GM23338 (cell line): ENCODE measurements at regions not wholly inside any gene's neighbourhood (a gene's known extent, or its start where the extent isn't known, plus 50 kb on each side); places are given as distances from the start of the nearest gene placed in this dataset.
A peak's percentile ranks its signal among the peaks of the same experiment; 100 is the strongest.

Experiments
- ATAC-seq: fragments of 200-7000 bp; cut with Tn5 transposase; 3 replicates; pipeline ENCODE4 v1.9.1; 2020
- DNase-seq: peaks from one replicate; pipeline ENCODE4 v3.0.0-alpha.2; 2015; ENCODE audit warnings: low spot score
- H2AFZ ChIP-seq: fragments of 200-600 bp; sonication (generic); 2 replicates; pipeline ENCODE4 v1.8.0; 2016; ENCODE audit warnings: antibody characterized with exemption, mild to moderate bottlenecking, moderate library complexity
- H3F3A ChIP-seq: fragments of 200-600 bp; sonication (generic); replicated peaks from 2 replicates; pipeline ENCODE4 v1.8.0; 2017; ENCODE audit warnings: antibody characterized with exemption, mixed run types, low read depth
- H3K27ac ChIP-seq: fragments of 200-600 bp; sonication (generic); 2 replicates; pipeline ENCODE4 v1.6.1; 2016; ENCODE audit warnings: low read depth
- H3K27me3 ChIP-seq: fragments of 200-600 bp; sonication (generic); 2 replicates; pipeline ENCODE4 v1.8.0; 2016; ENCODE audit warnings: mild to moderate bottlenecking, mixed run types, moderate library complexity; ENCODE audit not compliant: insufficient read depth
- H3K36me3 ChIP-seq: fragments of 200-600 bp; sonication (generic); 2 replicates; pipeline ENCODE4 v1.8.0; 2016; ENCODE audit warnings: mild to moderate bottlenecking; ENCODE audit not compliant: insufficient read depth
- H3K4me1 ChIP-seq: fragments of 200-600 bp; sonication (generic); 2 replicates; pipeline ENCODE4 v1.8.0; 2016; ENCODE audit warnings: mild to moderate bottlenecking, moderate library complexity; ENCODE audit not compliant: insufficient read depth
- H3K4me2 ChIP-seq: fragments of 200-600 bp; sonication (generic); 2 replicates; pipeline ENCODE4 v1.7.1; 2017; ENCODE audit warnings: mixed run types
- H3K4me3 ChIP-seq: fragments of 200-600 bp; sonication (generic); 2 replicates; pipeline ENCODE4 v1.6.1; 2016; ENCODE audit warnings: mixed run types
- H3K79me2 ChIP-seq: fragments of 200-600 bp; sonication (generic); replicated peaks from 2 replicates; pipeline ENCODE4 v1.8.0; 2017; ENCODE audit warnings: mild to moderate bottlenecking; ENCODE audit not compliant: insufficient read depth
- H3K9me2 ChIP-seq: fragments of 200-600 bp; sonication (generic); 2 replicates; pipeline ENCODE4 v1.8.0; 2017; ENCODE audit not compliant: insufficient read depth
- H4K20me1 ChIP-seq: fragments of 200-600 bp; sonication (generic); replicated peaks from 2 replicates; pipeline ENCODE4 v1.8.0; 2017; ENCODE audit warnings: mild to moderate bottlenecking; ENCODE audit not compliant: insufficient read depth
- H3K27ac Mint-ChIP-seq: 2 replicates; pipeline ENCODE4 v1.8.0; 2020; ENCODE audit warnings: inconsistent platforms, mild to moderate bottlenecking, moderate library complexity, mixed read lengths
- H3K27me3 Mint-ChIP-seq: 3 replicates; pipeline ENCODE4 v1.8.0; 2022; ENCODE audit warnings: low read depth, mild to moderate bottlenecking, moderate library complexity, mixed read lengths, inconsistent platforms; ENCODE audit not compliant: insufficient read depth, poor library complexity
- H3K36me3 Mint-ChIP-seq: 3 replicates; pipeline ENCODE4 v1.8.0; 2021; ENCODE audit warnings: low read depth, mild to moderate bottlenecking, inconsistent platforms, moderate library complexity, mixed read lengths
- H3K4me1 Mint-ChIP-seq: 3 replicates; pipeline ENCODE4 v1.8.0; 2020; ENCODE audit warnings: mild to moderate bottlenecking, inconsistent platforms, mixed read lengths
- H3K4me3 Mint-ChIP-seq: 3 replicates; pipeline ENCODE4 v1.8.0; 2021; ENCODE audit warnings: moderate library complexity, mild to moderate bottlenecking, inconsistent platforms, mixed read lengths
- H3K9me3 Mint-ChIP-seq: 3 replicates; pipeline ENCODE4 v1.8.0; 2020; ENCODE audit warnings: moderate library complexity, mild to moderate bottlenecking, inconsistent platforms, mixed read lengths
- JUNB ChIP-seq: IDR thresholded peaks from one replicate; pipeline ENCODE4 v1.6.1; 2016; ENCODE audit warnings: antibody characterized with exemption; ENCODE audit not compliant: unreplicated experiment
- STAT1 ChIP-seq: IDR thresholded peaks from one replicate; pipeline ENCODE4 v1.6.1; 2016; ENCODE audit warnings: antibody characterized with exemption; ENCODE audit not compliant: unreplicated experiment
- ZNF331 ChIP-seq: fragments of 250-450 bp; sonication (Bioruptor Pico); IDR thresholded peaks from 2 replicates; pipeline ENCODE4 v1.5.0; 2020; ENCODE audit warnings: low read depth, mild to moderate bottlenecking, moderate library complexity
- ZNF462 ChIP-seq: fragments of 250-450 bp; sonication (Bioruptor Pico); IDR thresholded peaks from 2 replicates; pipeline ENCODE4 v1.5.0; 2020; ENCODE audit warnings: mild to moderate bottlenecking, moderate library complexity

GRCh38 chrX:107348990-107349389, 100.5 kb upstream of the FRMPD3 start (continued):
- no peak for TF ChIP-seq ZNF462
- no peak for TF ChIP-seq STAT1

- Histone ChIP-seq H3K4me1 (no peaks in the 10 kb centered on the region), H3K27me3 (0 out of 2 replicates have a peak, but pooled peaks cover 5% of the 10 kb centered on the region), H3K4me2 (peak overlapping the region; percentile 50), H3K9me2 (no peaks in the 10 kb centered on the region), H2AFZ (no peak overlapping the region), H3K79me2 (no peaks in the 10 kb centered on the region), H3F3A (no peaks in the 10 kb centered on the region), H4K20me1 (no peaks in the 10 kb centered on the region), H3K4me3 (0 out of 2 replicates have a peak overlapping the region, but pooled peaks have one; percentile 26), H3K36me3 (no peaks in the 10 kb centered on the region), H3K27ac (no peak overlapping the region)
- Mint-ChIP-seq H3K27me3 (peaks cover 5% of the 10 kb centered on the region), H3K36me3 (no peaks in the 10 kb centered on the region; the same call in 2 of the 3 replicates), H3K9me3 (no peaks in the 10 kb centered on the region; the same call in 2 of the 3 replicates), H3K27ac (no peak overlapping the region), H3K4me3 (peak overlapping the region; percentile 31), H3K4me1 (peaks cover 25% of the 10 kb centered on the region)
- TF ChIP-seq JUNB: no peak
- TF ChIP-seq ZNF462: peak; percentile 92
- TF ChIP-seq ZNF331 (CRISPR knock-in tag): no peak
- ATAC-seq: peak; percentile 93
- peak; percentile 67 for DNase-seq
Measured at GRCh38 chrX:107355533-107355932, 93.9 kb upstream of the FRMPD3 start.
